Parathyroid adenoma (tissue), 2 donors: ENCODE measurements at regions not wholly inside any gene's neighbourhood (a gene's known extent, or its start where the extent isn't known, plus 50 kb on each side); places are given as distances from the start of the nearest gene placed in this dataset.

ENCODE experiments used
- H2AFZ ChIP-seq: fragments of 300-600 bp; sonication (generic); one replicate; pipeline ENCODE4 v1.7.0; 2017; ENCODE audit warnings: antibody characterized with exemption, mild to moderate bottlenecking
- H3K27ac ChIP-seq: fragments of 300-600 bp; sonication (generic); one replicate; pipeline ENCODE4 v1.7.0; 2017
- H3K27me3 ChIP-seq: fragments of 300-600 bp; sonication (generic); one replicate; pipeline ENCODE4 v1.7.0; 2017; ENCODE audit warnings: low read length; ENCODE audit not compliant: control insufficient read depth, insufficient read depth
- H3K36me3 ChIP-seq: fragments of 300-600 bp; sonication (generic); one replicate; pipeline ENCODE4 v1.7.0; 2017; ENCODE audit warnings: low read length; ENCODE audit not compliant: control insufficient read depth, insufficient read depth
- H3K4me1 ChIP-seq: fragments of 300-600 bp; sonication (generic); one replicate; pipeline ENCODE4 v1.7.0; 2017; ENCODE audit warnings: control low read depth
- H3K4me2 ChIP-seq: fragments of 300-600 bp; sonication (generic); one replicate; pipeline ENCODE4 v1.7.0; 2017; ENCODE audit warnings: low read length
- H3K4me3 ChIP-seq: fragments of 300-600 bp; sonication (generic); one replicate; pipeline ENCODE4 v1.7.0; 2017; ENCODE audit warnings: low read depth, low read length
- H3K79me2 ChIP-seq: fragments of 300-600 bp; sonication (generic); one replicate; pipeline ENCODE4 v1.7.0; 2017; ENCODE audit warnings: control low read depth
- H3K9ac ChIP-seq: fragments of 300-600 bp; sonication (generic); one replicate; pipeline ENCODE4 v1.7.0; 2017; ENCODE audit warnings: mild to moderate bottlenecking
- H3K9me3 ChIP-seq: fragments of 300-600 bp; sonication (generic); one replicate; pipeline ENCODE4 v1.7.0; 2017; ENCODE audit warnings: low read length; ENCODE audit not compliant: control insufficient read depth
- CTCF ChIP-seq: fragments of 300-600 bp; sonication (generic); IDR thresholded peaks from one replicate; pipeline ENCODE4 v1.7.0; 2017; ENCODE audit warnings: antibody characterized with exemption, mild to moderate bottlenecking
- donor health status: primary hyperparathyroidism.

- no peaks in the 10 kb centered on the region for H3K36me3 ChIP-seq
- H2AFZ ChIP-seq, result no peak overlapping the region
- no peaks in the 10 kb centered on the region for H3K79me2 ChIP-seq
- H3K4me2 ChIP-seq, result no peak overlapping the region
- H3K4me1 ChIP-seq, result no peaks in the 10 kb centered on the region
- H3K9ac ChIP-seq, result no peak overlapping the region
- H3K4me3 ChIP-seq, result no peak overlapping the region
- no peak for TF ChIP-seq CTCF
- H3K27me3 ChIP-seq, result no peaks in the 10 kb centered on the region
- H3K27ac ChIP-seq, result no peak overlapping the region
- H3K9me3 ChIP-seq, result no peaks in the 10 kb centered on the region
These were observed 57.9 kb upstream of the SYT13 start for GRCh38 chr11:45344028-45344427.

- no peak for TF ChIP-seq CTCF
- Histone ChIP-seq H3K36me3 (no peaks in the 10 kb centered on the region), H3K9me3 (no peaks in the 10 kb centered on the region), H3K4me3 (no peak overlapping the region), H2AFZ (no peak overlapping the region), H3K9ac (no peak overlapping the region), H3K27me3 (no peaks in the 10 kb centered on the region), H3K27ac (no peak overlapping the region), H3K79me2 (no peaks in the 10 kb centered on the region), H3K4me1 (no peaks in the 10 kb centered on the region), H3K4me2 (no peak overlapping the region)
These were observed 57.3 kb upstream of the SYT13 start for GRCh38 chr11:45343444-45343843.

GRCh38 chr11:45341372-45341771 is 55.2 kb upstream of the SYT13 start:
- H3K27ac ChIP-seq, result no peak overlapping the region
- H3K36me3 ChIP-seq, result no peaks in the 10 kb centered on the region
- no peak overlapping the region for H2AFZ ChIP-seq
- H3K4me1 ChIP-seq, result no peaks in the 10 kb centered on the region
- no peaks in the 10 kb centered on the region for H3K9me3 ChIP-seq
- no peaks in the 10 kb centered on the region for H3K27me3 ChIP-seq
- TF ChIP-seq CTCF, result no peak
- H3K9ac ChIP-seq, result no peak overlapping the region
- H3K79me2 ChIP-seq, result no peaks in the 10 kb centered on the region
- H3K4me3 ChIP-seq, result no peak overlapping the region
- no peak overlapping the region for H3K4me2 ChIP-seq

GRCh38 chr11:45339729-45340519 is 53.8 kb upstream of the SYT13 start:
- Histone ChIP-seq H3K4me3 (no peak overlapping the region), H3K4me2 (peak overlapping the region; percentile 53), H3K9ac (no peak overlapping the region), H3K27ac (no peak overlapping the region), H3K36me3 (no peaks in the 10 kb centered on the region), H2AFZ (peak overlapping the region; percentile 54), H3K4me1 (no peaks in the 10 kb centered on the region), H3K79me2 (no peaks in the 10 kb centered on the region), H3K9me3 (no peaks in the 10 kb centered on the region), H3K27me3 (no peaks in the 10 kb centered on the region)
- peak; percentile 75 for TF ChIP-seq CTCF
